ENCODE measurements at regions not wholly inside any gene's neighbourhood (a gene's known extent, or its start where the extent isn't known, plus 50 kb on each side); places are given as distances from the start of the nearest gene placed in this dataset.

GRCh38 chr1:96362623-96363022, 359.0 kb upstream of the PTBP2 start:
- no peak for DNase-seq (ENCODE audit: low spot score)

- DNase-seq (ENCODE audit: low spot score): no peak
Measured at GRCh38 chr1:96363826-96364225, 357.8 kb upstream of the PTBP2 start.

- DNase-seq (ENCODE audit: low spot score): no peak
Measured at GRCh38 chr1:96364576-96364975, 357.0 kb upstream of the PTBP2 start.

GRCh38 chr1:96365076-96365475, 356.5 kb upstream of the PTBP2 start:
- no peak for DNase-seq (ENCODE audit: low spot score)

GRCh38 chr1:96365596-96366390, 355.8 kb upstream of the PTBP2 start:
- no peak for DNase-seq (ENCODE audit: low spot score)

GRCh38 chr1:96366516-96366915, 355.1 kb upstream of the PTBP2 start:
- no peak for DNase-seq (ENCODE audit: low spot score)

- DNase-seq (ENCODE audit: low spot score): no peak
Measured at GRCh38 chr1:96367791-96368190, 353.8 kb upstream of the PTBP2 start.

GRCh38 chr1:96370757-96371156, 350.8 kb upstream of the PTBP2 start:
- DNase-seq (ENCODE audit: low spot score): no peak

- no peak for DNase-seq (ENCODE audit: low spot score)
Measured at GRCh38 chr1:96372881-96373280, 348.7 kb upstream of the PTBP2 start.

GRCh38 chr1:96374076-96374762, 347.4 kb upstream of the PTBP2 start:
- DNase-seq (ENCODE audit: low spot score): no peak

- no peak for DNase-seq (ENCODE audit: low spot score)
Measured at GRCh38 chr1:96376846-96377245, 344.7 kb upstream of the PTBP2 start.

- DNase-seq (ENCODE audit: low spot score): no peak
Measured at GRCh38 chr1:96384611-96385010, 337.0 kb upstream of the PTBP2 start.

- DNase-seq (ENCODE audit: low spot score): no peak
Measured at GRCh38 chr1:96387785-96388184, 333.8 kb upstream of the PTBP2 start.

GRCh38 chr1:96388421-96389310, 332.9 kb upstream of the PTBP2 start:
- DNase-seq (ENCODE audit: low spot score): no peak

GRCh38 chr1:96400089-96400488, 321.5 kb upstream of the PTBP2 start:
- DNase-seq (ENCODE audit: low spot score): no peak

- no peak for DNase-seq (ENCODE audit: low spot score)
Measured at GRCh38 chr1:96409087-96409486, 312.5 kb upstream of the PTBP2 start.

GRCh38 chr1:96409689-96410088, 311.9 kb upstream of the PTBP2 start:
- DNase-seq (ENCODE audit: low spot score): no peak

- no peak for DNase-seq (ENCODE audit: low spot score)
Measured at GRCh38 chr1:96411006-96411405, 310.6 kb upstream of the PTBP2 start.

GRCh38 chr1:96414598-96414997, 307.0 kb upstream of the PTBP2 start:
- DNase-seq (ENCODE audit: low spot score): no peak

- no peak for DNase-seq (ENCODE audit: low spot score)
Measured at GRCh38 chr1:96416111-96416595, 305.4 kb upstream of the PTBP2 start.

- DNase-seq (ENCODE audit: low spot score): peak; percentile 7
Measured at GRCh38 chr1:96416701-96417444, 304.7 kb upstream of the PTBP2 start.

- no peak for DNase-seq (ENCODE audit: low spot score)
Measured at GRCh38 chr1:96418969-96419368, 302.6 kb upstream of the PTBP2 start.

Measured in NAMALWA (cell line).